H1 (cell line): ENCODE measurements at regions not wholly inside any gene's neighbourhood (a gene's known extent, or its start where the extent isn't known, plus 50 kb on each side); places are given as distances from the start of the nearest gene placed in this dataset.
A peak's percentile ranks its signal among the peaks of the same experiment; 100 is the strongest.

Experiments used
- CTCF ChIA-PET: fragments of 300-600 bp; sonication (Branson Sonifier 250); formaldehyde crosslinking; loops from one replicate; lab custom pipeline; 2021; ENCODE audit not compliant: partially characterized antibody; lab: Charles Lee
- POLR2A ChIA-PET: fragments of 300-600 bp; sonication (Branson Sonifier 250); formaldehyde crosslinking; loops from one replicate; lab custom pipeline; 2021; ENCODE audit warnings: inconsistent platforms; ENCODE audit not compliant: partially characterized antibody; lab: Charles Lee
- DNase-seq, 2 experiments: peaks; one replicate each; pipeline versions ENCODE4 v3.0.0 to v3.0.0-alpha.2; 2010 to 2022; ENCODE audit warnings: low spot score in 2 of 2, low read depth in 1 of 2, mixed read lengths in 1 of 2
- FAIRE-seq: peaks from 2 replicates; lab custom pipeline; 2011; peaks lifted over from hg19 to GRCh38; lab: Jason Lieb, UNC
- H2AFZ ChIP-seq: 2 replicates; pipeline ENCODE4 v1.8.1; 2012; ENCODE audit warnings: low read length, inconsistent platforms
- H2AK5ac ChIP-seq: 2 replicates; pipeline ENCODE4 v1.6.1; 2013; ENCODE audit warnings: low read depth, low read length
- H2BK120ac ChIP-seq: replicated peaks from 2 replicates; pipeline ENCODE3; 2013; ENCODE audit warnings: low read depth, low read length, inconsistent platforms
- H2BK12ac ChIP-seq: 2 replicates; pipeline ENCODE4 v1.6.1; 2013; ENCODE audit warnings: low read depth, low read length
- H2BK15ac ChIP-seq: 2 replicates; pipeline ENCODE4 v1.6.1; 2013; ENCODE audit warnings: low read length
- H2BK20ac ChIP-seq: 2 replicates; pipeline ENCODE4 v1.6.1; 2013; ENCODE audit warnings: low read length
- H2BK5ac ChIP-seq: 2 replicates; pipeline ENCODE4 v1.6.1; 2013; ENCODE audit warnings: low read depth, low read length
- H3K14ac ChIP-seq: 2 replicates; pipeline ENCODE4 v1.6.1; 2013; ENCODE audit warnings: inconsistent platforms; ENCODE audit not compliant: insufficient read length
- H3K18ac ChIP-seq: 2 replicates; pipeline ENCODE4 v1.6.1; 2013; ENCODE audit warnings: low read length; ENCODE audit errors: extremely low read depth
- H3K23ac ChIP-seq: 2 replicates; pipeline ENCODE4 v1.6.1; 2013; ENCODE audit warnings: inconsistent platforms; ENCODE audit not compliant: insufficient read length
- H3K23me2 ChIP-seq: 2 replicates; pipeline ENCODE4 v1.6.1; 2013; ENCODE audit warnings: low read depth, low read length
- H3K27ac ChIP-seq: 2 replicates; pipeline ENCODE4 v1.6.1; 2011; ENCODE audit warnings: low read depth, low read length, inconsistent platforms
- H3K27me3 ChIP-seq, 4 experiments: replicated peaks in 1 of 4; 1 replicate in 1 of 4; 2 replicates in 3 of 4; pipeline versions ENCODE4 v1.6.1 to v1.8.1; 2011 to 2013; ENCODE audit warnings: low read length in 3 of 4, mild to moderate bottlenecking in 3 of 4, inconsistent platforms in 2 of 4, mixed read lengths in 2 of 4, moderate library complexity in 1 of 4; ENCODE audit not compliant: control insufficient read depth in 3 of 4, insufficient read depth in 3 of 4; ENCODE audit errors: extremely low read depth in 1 of 4
- H3K36me3 ChIP-seq, 4 experiments: 2 replicates each; pipeline versions ENCODE4 v1.6.1 to v1.8.1; 2011 to 2013; ENCODE audit warnings: mild to moderate bottlenecking in 4 of 4, low read length in 3 of 4, moderate library complexity in 2 of 4, control low read depth in 1 of 4, inconsistent platforms in 1 of 4; ENCODE audit not compliant: insufficient read depth in 4 of 4, control insufficient read depth in 2 of 4
- H3K4ac ChIP-seq: replicated peaks from 2 replicates; pipeline ENCODE3; 2013; ENCODE audit warnings: low read length, low read depth, mixed read lengths, inconsistent platforms; ENCODE audit not compliant: insufficient read length
- H3K4me1 ChIP-seq, 4 experiments: replicated peaks in 1 of 4; 1 replicate in 1 of 4; 2 replicates in 3 of 4; pipeline versions ENCODE4 v1.6.1 to v1.8.1; 2011 to 2013; ENCODE audit warnings: low read length in 3 of 4, inconsistent platforms in 2 of 4, mixed read lengths in 1 of 4; ENCODE audit not compliant: insufficient read depth in 4 of 4, control insufficient read depth in 3 of 4
- H3K4me2 ChIP-seq, 2 experiments: 2 replicates each; pipeline versions ENCODE4 v1.6.1 to v1.8.1; 2011 to 2013; ENCODE audit warnings: low read depth in 2 of 2, low read length in 2 of 2, control low read depth in 1 of 2, inconsistent platforms in 1 of 2, mild to moderate bottlenecking in 1 of 2; ENCODE audit not compliant: insufficient read depth in 1 of 2
- H3K4me3 ChIP-seq, 4 experiments: fragments of 200-600, 300-600 bp in 1 of 4; sonication (generic), shearing (Covaris generic), sonication (Bioruptor Twin) in 1 of 4; 2 replicates each; pipeline versions ENCODE4 v1.5.1 to v1.8.1; 2011 to 2016; ENCODE audit warnings: low read length in 4 of 4, low read depth in 3 of 4, control low read depth in 2 of 4, inconsistent platforms in 2 of 4, mild to moderate bottlenecking in 2 of 4, mixed read lengths in 1 of 4, moderate library complexity in 1 of 4; ENCODE audit not compliant: insufficient read depth in 2 of 4; ENCODE audit errors: extremely low read depth in 1 of 4
- H3K56ac ChIP-seq: replicated peaks from 2 replicates; pipeline ENCODE3; 2013; ENCODE audit warnings: low read depth, mild to moderate bottlenecking, mixed read lengths, low read length, inconsistent platforms; ENCODE audit not compliant: insufficient read length
- H3K79me1 ChIP-seq: 2 replicates; pipeline ENCODE4 v1.6.1; 2013; ENCODE audit warnings: low read depth, low read length, control low read depth
- H3K79me2 ChIP-seq, 2 experiments: 2 replicates each; pipeline versions ENCODE4 v1.6.1 to v1.8.1; 2012 to 2013; ENCODE audit warnings: low read length in 2 of 2, mild to moderate bottlenecking in 2 of 2, inconsistent platforms in 1 of 2; ENCODE audit not compliant: insufficient read depth in 2 of 2, control insufficient read depth in 1 of 2
- H3K9ac ChIP-seq, 4 experiments: replicated peaks in 1 of 4; 1 replicate in 1 of 4; 2 replicates in 3 of 4; pipeline versions ENCODE4 v1.6.1 to v1.8.1; 2011 to 2013; ENCODE audit warnings: low read depth in 3 of 4, low read length in 3 of 4, control low read depth in 2 of 4, mild to moderate bottlenecking in 2 of 4, moderate library complexity in 2 of 4, inconsistent platforms in 1 of 4; ENCODE audit errors: extremely low read depth in 1 of 4
- H3K9me3 ChIP-seq, 2 experiments: 2 replicates each; pipeline versions ENCODE4 v1.6.1 to v1.8.1; 2012 to 2013; ENCODE audit warnings: mild to moderate bottlenecking in 2 of 2, moderate library complexity in 2 of 2, control low read depth in 1 of 2, inconsistent platforms in 1 of 2, low read depth in 1 of 2, low read length in 1 of 2, mixed read lengths in 1 of 2; ENCODE audit not compliant: insufficient read depth in 2 of 2
- H4K20me1 ChIP-seq, 2 experiments: replicated peaks in 1 of 2; 2 replicates each; pipeline versions ENCODE3 to v1.8.1; 2011 to 2013; ENCODE audit warnings: inconsistent platforms in 2 of 2, low read length in 2 of 2, mild to moderate bottlenecking in 1 of 2; ENCODE audit not compliant: insufficient read depth in 2 of 2, control insufficient read depth in 1 of 2
- H4K5ac ChIP-seq: 2 replicates; pipeline ENCODE4 v1.6.1; 2013; ENCODE audit warnings: low read length, low read depth, mixed read lengths, inconsistent platforms; ENCODE audit not compliant: insufficient read length
- H4K8ac ChIP-seq: 2 replicates; pipeline ENCODE4 v1.8.0; 2013; ENCODE audit warnings: mild to moderate bottlenecking, moderate library complexity, low read length, inconsistent platforms; ENCODE audit not compliant: insufficient read depth; ENCODE audit errors: extremely low read depth
- H4K91ac ChIP-seq: replicated peaks from 2 replicates; pipeline ENCODE3; 2013; ENCODE audit warnings: low read length, mixed read lengths, inconsistent platforms; ENCODE audit not compliant: insufficient read length
- SUZ12 ChIP-seq: fragments of 200-600 bp; sonication (generic); IDR thresholded peaks from 2 replicates; pipeline ENCODE4 v1.6.1; 2012; ENCODE audit warnings: mild to moderate bottlenecking, inconsistent platforms, low read length, moderate library complexity, mixed read lengths
- WGBS, 2 experiments: shearing (Covaris generic) in 1 of 2; methylation state at CpG; one replicate each; pipeline versions ENCODE4 v1.1.6 to v1.1.7; 2013 to 2015; ENCODE audit warnings: low lambda C conversion rate in 2 of 2, mixed read lengths in 2 of 2, inconsistent platforms in 1 of 2, low coverage in 1 of 2, missing lambda C conversion rate in 1 of 2; ENCODE audit not compliant: insufficient replicate concordance in 2 of 2, insufficient coverage in 1 of 2, insufficient read length in 1 of 2; ENCODE audit errors: extremely low coverage in 1 of 2, missing lambda C conversion rate in 1 of 2; 5-methylcytosine and 5-hydroxymethylcytosine counted together

DNA sequence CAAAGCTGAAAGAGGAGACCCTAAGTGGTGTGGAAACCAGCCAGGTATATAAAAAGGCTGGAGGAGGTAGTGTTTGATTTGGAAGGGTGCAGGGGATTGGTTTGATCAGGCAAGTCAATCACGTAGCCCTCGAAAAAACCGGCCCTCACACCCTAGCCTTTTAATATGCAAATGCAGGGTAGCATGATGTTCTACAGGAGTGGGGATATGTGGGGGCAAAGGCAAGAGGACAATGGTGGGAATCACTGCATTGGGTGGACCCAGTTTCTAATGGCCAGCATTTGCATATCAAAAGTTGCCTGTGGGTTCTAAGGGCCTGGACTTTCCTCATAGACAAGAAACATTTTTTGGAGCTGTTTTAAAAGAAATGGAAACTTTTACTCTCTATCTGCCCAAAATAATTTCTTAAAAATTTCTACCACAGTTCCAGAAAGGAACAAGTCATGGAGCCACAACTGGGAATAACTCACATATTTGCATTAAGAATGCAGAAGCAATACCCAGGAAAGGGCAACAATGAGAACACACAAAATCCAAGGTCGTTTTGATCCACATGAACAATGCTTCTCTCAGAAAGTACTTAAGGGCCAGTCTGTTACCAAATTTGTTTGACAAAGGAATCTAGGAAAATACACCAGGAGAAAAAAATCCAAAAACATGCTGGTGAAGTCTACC lies 915.8 kb downstream of the NLGN4Y start:
- no peak for TF ChIP-seq SUZ12
- H3K56ac ChIP-seq = no peak overlapping the region

More for the DNA sequence above, 915.8 kb downstream of the NLGN4Y start:
- H3K36me3 ChIP-seq = no peaks in the 10 kb centered on the region; a peak in 1 of 8 replicates
- H4K8ac ChIP-seq = no peak overlapping the region
- H3K14ac ChIP-seq = no peak overlapping the region
- H3K79me2 ChIP-seq = no peaks in the 10 kb centered on the region
- H3K23me2 ChIP-seq = no peaks in the 10 kb centered on the region
- no peaks in the 10 kb centered on the region for H3K27me3 ChIP-seq
- H3K79me1 ChIP-seq = no peaks in the 10 kb centered on the region
- H3K23ac ChIP-seq = no peak overlapping the region
- H3K9ac ChIP-seq = no peak overlapping the region
- H3K18ac ChIP-seq = no peak overlapping the region
- H2BK12ac ChIP-seq = no peak overlapping the region
- H2BK15ac ChIP-seq = no peak overlapping the region
- H2AK5ac ChIP-seq = no peak overlapping the region
- ChIA-PET POLR2A (interaction anchor here (1.2 kb wide), 1 partner anchor 26 kb away, joined by 3 read pairs; no protein-coding TSS in a partner anchor), CTCF (no interaction called here)
- DNase-seq (no peak), FAIRE-seq (peak; percentile 48)
- H2BK120ac ChIP-seq = no peak overlapping the region
- no peak overlapping the region for H4K5ac ChIP-seq
- H2AFZ ChIP-seq = no peak overlapping the region
- H3K4me1 ChIP-seq = peaks cover 0 to 4% (median 0%) of the 10 kb centered on the region in 4 experiments; a peak in 2 of 7 replicates
- no peak overlapping the region for H3K4me2 ChIP-seq
- H2BK5ac ChIP-seq = no peak overlapping the region; the same call in 1 of the 2 replicates
- WGBS, 2 experiments = 59% methylated on average over 4 of the region's 4 CpGs; no CpG with 5 or more reads in 1 of the 2 experiments
- H3K9me3 ChIP-seq = peaks cover 7 to 16% of the 10 kb centered on the region in 2 experiments; a peak in 1 of 4 replicates
- no peak overlapping the region for H3K4ac ChIP-seq
- no peak overlapping the region for H4K91ac ChIP-seq
- H3K4me3 ChIP-seq = no peak overlapping the region
- no peak overlapping the region for H3K27ac ChIP-seq
- H4K20me1 ChIP-seq = no peaks in the 10 kb centered on the region
- no peak overlapping the region for H2BK20ac ChIP-seq
